ENCODE measurements at regions not wholly inside any gene's neighbourhood (a gene's known extent, or its start where the extent isn't known, plus 50 kb on each side); places are given as distances from the start of the nearest gene placed in this dataset.

DNA sequence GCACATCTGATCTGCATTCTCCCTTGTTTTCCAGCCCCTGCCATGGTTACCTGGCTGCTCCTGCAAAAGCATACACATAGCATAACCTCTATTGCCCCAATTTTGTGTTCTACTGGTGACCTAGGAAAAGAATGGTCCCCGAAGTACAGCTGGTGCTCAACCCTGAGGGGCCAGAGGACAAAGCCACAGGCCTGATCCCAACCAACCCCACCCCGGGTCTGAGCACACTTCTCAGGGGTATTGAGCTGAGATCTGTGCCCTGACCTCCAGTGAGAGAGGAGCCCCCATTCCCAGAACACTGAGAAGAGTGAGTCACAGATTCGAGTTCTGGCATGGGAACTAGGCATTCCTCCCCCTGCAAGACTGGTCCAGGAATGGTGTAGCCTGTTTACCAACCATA, 465.5 kb upstream of the ACTRT1 start:
- H3K4me2 ChIP-seq (ENCODE audit: insufficient read depth, low read length, poor library complexity, severe bottlenecking), result no peak overlapping the region
- no peak for DNase-seq (ENCODE audit: low spot score)
- no CpG with 5 or more reads among the region's 3 CpGs for WGBS, 2 donors (ENCODE audit: extremely low coverage in 2 of 2, insufficient read length in 2 of 2, insufficient replicate concordance in 1 of 2)
- no peaks in the 10 kb centered on the region for H3K27me3 ChIP-seq (ENCODE audit: control insufficient read depth in 3 of 3, insufficient read depth in 3 of 3, low read depth in 1 of 3, low read length in 3 of 3)
- H2AK5ac ChIP-seq (ENCODE audit: low read depth, low read length), result no peak overlapping the region
- no peaks in the 10 kb centered on the region for H3K4me1 ChIP-seq (ENCODE audit: control insufficient read depth in 2 of 2, insufficient read depth in 1 of 2, low read depth in 1 of 2, low read length in 2 of 2)
- no peak overlapping the region for H4K91ac ChIP-seq (ENCODE audit: low read depth, low read length, poor library complexity)
- H2BK5ac ChIP-seq (ENCODE audit: low read length), result no peak overlapping the region
- no peak overlapping the region for H3K23ac ChIP-seq (ENCODE audit: low read depth, low read length, poor library complexity)
- H3K4me3 ChIP-seq (ENCODE audit: low read length in 2 of 2), result no peak overlapping the region
- no peak overlapping the region for H2AFZ ChIP-seq (ENCODE audit: low read length)
- H2BK12ac ChIP-seq (ENCODE audit: low read length), result no peak overlapping the region
- no peaks in the 10 kb centered on the region for H3K36me3 ChIP-seq (replicated peaks in 1 of 2; ENCODE audit: control insufficient read depth in 2 of 2, insufficient read depth in 2 of 2, low read length in 2 of 2)
- H4K8ac ChIP-seq (ENCODE audit: low read depth, low read length), result no peak overlapping the region
- no peak overlapping the region for H3K9ac ChIP-seq (ENCODE audit: low read depth, low read length, poor library complexity)
- no peak overlapping the region for H3K14ac ChIP-seq (ENCODE audit: low read length)
- H2BK120ac ChIP-seq (ENCODE audit: low read depth, low read length), result no peak overlapping the region
- H3K4ac ChIP-seq (ENCODE audit: low read length), result no peak overlapping the region
- H3K18ac ChIP-seq (ENCODE audit: low read length), result no peak overlapping the region
- H3K79me1 ChIP-seq (ENCODE audit: low read depth, low read length), result no peaks in the 10 kb centered on the region
- no peak overlapping the region for H2BK15ac ChIP-seq (ENCODE audit: low read length)
- H3K9me3 ChIP-seq (replicated peaks in 1 of 2; ENCODE audit: control insufficient read depth in 2 of 2, insufficient read depth in 1 of 2, low read depth in 1 of 2, low read length in 2 of 2), result no peaks in the 10 kb centered on the region
- no peak overlapping the region for H3K27ac ChIP-seq (replicated peaks; ENCODE audit: low read length)

DNA sequence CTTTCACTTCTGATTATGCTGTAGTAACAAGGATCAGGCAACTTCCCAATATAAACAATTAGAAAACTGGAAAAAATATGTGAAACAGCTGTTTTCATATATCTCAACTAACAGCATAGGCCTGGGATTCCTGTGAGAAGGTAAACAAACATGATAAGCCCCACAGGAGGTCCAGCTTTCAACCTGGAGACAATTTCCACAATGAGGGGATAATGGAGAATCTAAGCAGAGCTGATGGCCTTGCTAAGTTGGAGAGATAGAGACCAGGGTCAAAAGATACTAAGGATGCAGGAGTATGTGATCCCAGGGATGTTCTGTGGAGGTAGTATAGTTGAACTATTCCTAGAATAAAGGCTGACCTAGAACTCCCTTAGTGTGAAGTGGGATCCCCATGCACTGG, 452.3 kb upstream of the ACTRT1 start:
- Histone ChIP-seq H4K8ac (ENCODE audit: low read depth, low read length) (no peak overlapping the region), H2AK5ac (ENCODE audit: low read depth, low read length) (no peak overlapping the region), H3K36me3 (replicated peaks in 1 of 2; ENCODE audit: control insufficient read depth in 2 of 2, insufficient read depth in 2 of 2, low read length in 2 of 2) (no peaks in the 10 kb centered on the region), H3K14ac (ENCODE audit: low read length) (no peak overlapping the region), H3K4ac (ENCODE audit: low read length) (no peak overlapping the region), H3K23ac (ENCODE audit: low read depth, low read length, poor library complexity) (no peak overlapping the region), H3K18ac (ENCODE audit: low read length) (no peak overlapping the region), H2BK12ac (ENCODE audit: low read length) (no peak overlapping the region), H3K4me3 (ENCODE audit: low read length in 2 of 2) (no peak overlapping the region), H3K9ac (ENCODE audit: low read depth, low read length, poor library complexity) (no peak overlapping the region), H3K27me3 (ENCODE audit: control insufficient read depth in 3 of 3, insufficient read depth in 3 of 3, low read depth in 1 of 3, low read length in 3 of 3) (no peaks in the 10 kb centered on the region), H3K4me1 (ENCODE audit: control insufficient read depth in 2 of 2, insufficient read depth in 1 of 2, low read depth in 1 of 2, low read length in 2 of 2) (no peaks in the 10 kb centered on the region), H2AFZ (ENCODE audit: low read length) (no peak overlapping the region), H4K91ac (ENCODE audit: low read depth, low read length, poor library complexity) (no peak overlapping the region), H3K79me1 (ENCODE audit: low read depth, low read length) (no peaks in the 10 kb centered on the region), H2BK5ac (ENCODE audit: low read length) (no peak overlapping the region), H2BK120ac (ENCODE audit: low read depth, low read length) (no peak overlapping the region), H3K4me2 (ENCODE audit: insufficient read depth, low read length, poor library complexity, severe bottlenecking) (no peak overlapping the region), H3K9me3 (replicated peaks in 1 of 2; ENCODE audit: control insufficient read depth in 2 of 2, insufficient read depth in 1 of 2, low read depth in 1 of 2, low read length in 2 of 2) (no peaks in the 10 kb centered on the region), H2BK15ac (ENCODE audit: low read length) (no peak overlapping the region), H3K27ac (replicated peaks; ENCODE audit: low read length) (no peak overlapping the region)
- no peak for DNase-seq (ENCODE audit: low spot score)

DNA sequence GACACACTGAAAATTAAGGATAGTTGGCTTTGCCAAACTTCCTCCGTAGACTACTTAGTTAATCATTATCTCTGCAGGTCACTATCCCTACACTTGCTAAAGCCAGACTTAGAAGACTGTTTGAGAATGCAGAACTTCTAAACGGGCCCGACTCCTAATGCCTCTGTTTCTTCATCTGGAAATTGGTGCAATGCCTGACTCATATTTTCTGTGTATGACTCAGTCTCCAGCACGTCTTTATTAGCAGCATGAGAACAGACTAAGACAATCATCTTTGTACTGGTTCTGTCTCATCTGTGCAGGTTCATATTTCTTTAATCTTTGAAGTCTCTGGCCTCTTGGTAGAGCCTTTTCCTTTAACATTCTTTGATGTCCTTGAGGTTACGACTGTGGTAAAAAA, 411.9 kb upstream of the ACTRT1 start:
- Histone ChIP-seq H3K4ac (ENCODE audit: low read length) (no peak overlapping the region), H2BK15ac (ENCODE audit: low read length) (no peak overlapping the region), H3K4me1 (ENCODE audit: control insufficient read depth in 2 of 2, insufficient read depth in 1 of 2, low read depth in 1 of 2, low read length in 2 of 2) (no peaks in the 10 kb centered on the region), H2AFZ (ENCODE audit: low read length) (no peak overlapping the region), H2AK5ac (ENCODE audit: low read depth, low read length) (no peak overlapping the region), H3K14ac (ENCODE audit: low read length) (no peak overlapping the region), H4K8ac (ENCODE audit: low read depth, low read length) (no peak overlapping the region), H3K23ac (ENCODE audit: low read depth, low read length, poor library complexity) (no peak overlapping the region), H3K27me3 (ENCODE audit: control insufficient read depth in 3 of 3, insufficient read depth in 3 of 3, low read depth in 1 of 3, low read length in 3 of 3) (no peaks in the 10 kb centered on the region), H2BK5ac (ENCODE audit: low read length) (no peak overlapping the region), H3K4me2 (ENCODE audit: insufficient read depth, low read length, poor library complexity, severe bottlenecking) (no peak overlapping the region), H3K79me1 (ENCODE audit: low read depth, low read length) (no peaks in the 10 kb centered on the region), H3K9ac (ENCODE audit: low read depth, low read length, poor library complexity) (no peak overlapping the region), H2BK12ac (ENCODE audit: low read length) (no peak overlapping the region), H3K4me3 (ENCODE audit: low read length in 2 of 2) (no peak overlapping the region), H3K9me3 (replicated peaks in 1 of 2; ENCODE audit: control insufficient read depth in 2 of 2, insufficient read depth in 1 of 2, low read depth in 1 of 2, low read length in 2 of 2) (no peaks in the 10 kb centered on the region), H3K36me3 (replicated peaks in 1 of 2; ENCODE audit: control insufficient read depth in 2 of 2, insufficient read depth in 2 of 2, low read length in 2 of 2) (no peaks in the 10 kb centered on the region), H3K27ac (replicated peaks; ENCODE audit: low read length) (no peak overlapping the region), H3K18ac (ENCODE audit: low read length) (no peak overlapping the region), H4K91ac (ENCODE audit: low read depth, low read length, poor library complexity) (no peak overlapping the region), H2BK120ac (ENCODE audit: low read depth, low read length) (no peak overlapping the region)
- no peak for DNase-seq (ENCODE audit: low spot score)
- no CpG with 5 or more reads among the region's 5 CpGs for WGBS, 2 donors (ENCODE audit: extremely low coverage in 2 of 2, insufficient read length in 2 of 2, insufficient replicate concordance in 1 of 2)

DNA sequence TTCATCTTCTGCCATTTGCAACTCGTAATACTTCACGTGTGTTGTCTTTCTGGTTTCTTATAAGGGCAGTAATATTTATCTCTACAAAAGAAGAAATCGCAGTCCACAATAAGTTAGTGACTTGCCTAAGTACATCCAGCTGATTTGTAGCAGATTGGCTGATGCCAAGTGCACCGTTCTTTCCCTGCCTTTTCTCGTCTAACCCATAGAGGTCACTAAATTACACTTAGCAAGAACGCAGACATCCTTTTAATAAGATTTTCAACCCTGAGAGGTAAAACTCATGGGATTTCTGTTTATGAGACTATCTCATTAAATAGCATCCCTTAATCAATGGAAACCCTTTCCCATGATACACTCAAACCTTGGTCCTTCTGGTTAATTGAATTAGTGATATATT, 408.6 kb upstream of the ACTRT1 start:
- no peak overlapping the region for H3K4ac ChIP-seq (ENCODE audit: low read length)
- no peak overlapping the region for H4K91ac ChIP-seq (ENCODE audit: low read depth, low read length, poor library complexity)
- no peak overlapping the region for H2AFZ ChIP-seq (ENCODE audit: low read length)
- no peak overlapping the region for H2BK12ac ChIP-seq (ENCODE audit: low read length)
- H3K4me2 ChIP-seq (ENCODE audit: insufficient read depth, low read length, poor library complexity, severe bottlenecking), result no peak overlapping the region
- no peak overlapping the region for H3K18ac ChIP-seq (ENCODE audit: low read length)
- no peak overlapping the region for H3K4me3 ChIP-seq (ENCODE audit: low read length in 2 of 2)
- H3K36me3 ChIP-seq (replicated peaks in 1 of 2; ENCODE audit: control insufficient read depth in 2 of 2, insufficient read depth in 2 of 2, low read length in 2 of 2), result no peaks in the 10 kb centered on the region
- H3K9ac ChIP-seq (ENCODE audit: low read depth, low read length, poor library complexity), result no peak overlapping the region
- no CpG with 5 or more reads among the region's 6 CpGs for WGBS, 2 donors (ENCODE audit: extremely low coverage in 2 of 2, insufficient read length in 2 of 2, insufficient replicate concordance in 1 of 2)
- H3K14ac ChIP-seq (ENCODE audit: low read length), result no peak overlapping the region
- H3K4me1 ChIP-seq (ENCODE audit: control insufficient read depth in 2 of 2, insufficient read depth in 1 of 2, low read depth in 1 of 2, low read length in 2 of 2), result no peaks in the 10 kb centered on the region
- H3K27ac ChIP-seq (replicated peaks; ENCODE audit: low read length), result no peak overlapping the region
- H2AK5ac ChIP-seq (ENCODE audit: low read depth, low read length), result no peak overlapping the region
- no peaks in the 10 kb centered on the region for H3K27me3 ChIP-seq (ENCODE audit: control insufficient read depth in 3 of 3, insufficient read depth in 3 of 3, low read depth in 1 of 3, low read length in 3 of 3)
- H3K9me3 ChIP-seq (replicated peaks in 1 of 2; ENCODE audit: control insufficient read depth in 2 of 2, insufficient read depth in 1 of 2, low read depth in 1 of 2, low read length in 2 of 2), result no peaks in the 10 kb centered on the region
- H2BK15ac ChIP-seq (ENCODE audit: low read length), result no peak overlapping the region
- no peak for DNase-seq (ENCODE audit: low spot score)
- H4K8ac ChIP-seq (ENCODE audit: low read depth, low read length), result no peak overlapping the region
- H2BK5ac ChIP-seq (ENCODE audit: low read length), result no peak overlapping the region
- no peak overlapping the region for H2BK120ac ChIP-seq (ENCODE audit: low read depth, low read length)
- no peak overlapping the region for H3K23ac ChIP-seq (ENCODE audit: low read depth, low read length, poor library complexity)
- H3K79me1 ChIP-seq (ENCODE audit: low read depth, low read length), result no peaks in the 10 kb centered on the region
